GM23338 (cell line): ENCODE measurements at regions not wholly inside any gene's neighbourhood (a gene's known extent, or its start where the extent isn't known, plus 50 kb on each side); places are given as distances from the start of the nearest gene placed in this dataset.

Experiments
- ATAC-seq: fragments of 200-7000 bp; cut with Tn5 transposase; 3 replicates; pipeline ENCODE4 v1.9.1; 2020
- DNase-seq: peaks from one replicate; pipeline ENCODE4 v3.0.0-alpha.2; 2015; ENCODE audit warnings: low spot score
- H2AFZ ChIP-seq: fragments of 200-600 bp; sonication (generic); 2 replicates; pipeline ENCODE4 v1.8.0; 2016; ENCODE audit warnings: antibody characterized with exemption, mild to moderate bottlenecking, moderate library complexity
- H3F3A ChIP-seq: fragments of 200-600 bp; sonication (generic); replicated peaks from 2 replicates; pipeline ENCODE4 v1.8.0; 2017; ENCODE audit warnings: antibody characterized with exemption, mixed run types, low read depth
- H3K27ac ChIP-seq: fragments of 200-600 bp; sonication (generic); 2 replicates; pipeline ENCODE4 v1.6.1; 2016; ENCODE audit warnings: low read depth
- H3K27me3 ChIP-seq: fragments of 200-600 bp; sonication (generic); 2 replicates; pipeline ENCODE4 v1.8.0; 2016; ENCODE audit warnings: mild to moderate bottlenecking, mixed run types, moderate library complexity; ENCODE audit not compliant: insufficient read depth
- H3K36me3 ChIP-seq: fragments of 200-600 bp; sonication (generic); 2 replicates; pipeline ENCODE4 v1.8.0; 2016; ENCODE audit warnings: mild to moderate bottlenecking; ENCODE audit not compliant: insufficient read depth
- H3K4me1 ChIP-seq: fragments of 200-600 bp; sonication (generic); 2 replicates; pipeline ENCODE4 v1.8.0; 2016; ENCODE audit warnings: mild to moderate bottlenecking, moderate library complexity; ENCODE audit not compliant: insufficient read depth
- H3K4me2 ChIP-seq: fragments of 200-600 bp; sonication (generic); 2 replicates; pipeline ENCODE4 v1.7.1; 2017; ENCODE audit warnings: mixed run types
- H3K4me3 ChIP-seq: fragments of 200-600 bp; sonication (generic); 2 replicates; pipeline ENCODE4 v1.6.1; 2016; ENCODE audit warnings: mixed run types
- H3K79me2 ChIP-seq: fragments of 200-600 bp; sonication (generic); replicated peaks from 2 replicates; pipeline ENCODE4 v1.8.0; 2017; ENCODE audit warnings: mild to moderate bottlenecking; ENCODE audit not compliant: insufficient read depth
- H3K9me2 ChIP-seq: fragments of 200-600 bp; sonication (generic); 2 replicates; pipeline ENCODE4 v1.8.0; 2017; ENCODE audit not compliant: insufficient read depth
- H4K20me1 ChIP-seq: fragments of 200-600 bp; sonication (generic); replicated peaks from 2 replicates; pipeline ENCODE4 v1.8.0; 2017; ENCODE audit warnings: mild to moderate bottlenecking; ENCODE audit not compliant: insufficient read depth
- H3K27ac Mint-ChIP-seq: 2 replicates; pipeline ENCODE4 v1.8.0; 2020; ENCODE audit warnings: inconsistent platforms, mild to moderate bottlenecking, moderate library complexity, mixed read lengths
- H3K27me3 Mint-ChIP-seq: 3 replicates; pipeline ENCODE4 v1.8.0; 2022; ENCODE audit warnings: low read depth, mild to moderate bottlenecking, moderate library complexity, mixed read lengths, inconsistent platforms; ENCODE audit not compliant: insufficient read depth, poor library complexity
- H3K36me3 Mint-ChIP-seq: 3 replicates; pipeline ENCODE4 v1.8.0; 2021; ENCODE audit warnings: low read depth, mild to moderate bottlenecking, inconsistent platforms, moderate library complexity, mixed read lengths
- H3K4me1 Mint-ChIP-seq: 3 replicates; pipeline ENCODE4 v1.8.0; 2020; ENCODE audit warnings: mild to moderate bottlenecking, inconsistent platforms, mixed read lengths
- H3K4me3 Mint-ChIP-seq: 3 replicates; pipeline ENCODE4 v1.8.0; 2021; ENCODE audit warnings: moderate library complexity, mild to moderate bottlenecking, inconsistent platforms, mixed read lengths
- H3K9me3 Mint-ChIP-seq: 3 replicates; pipeline ENCODE4 v1.8.0; 2020; ENCODE audit warnings: moderate library complexity, mild to moderate bottlenecking, inconsistent platforms, mixed read lengths
- CREB1 ChIP-seq: fragments of 250-450 bp; sonication (Bioruptor Pico); IDR thresholded peaks from 2 replicates; pipeline ENCODE4 v1.5.0; 2020; ENCODE audit warnings: low read depth, mild to moderate bottlenecking, moderate library complexity
- EZH2 ChIP-seq: fragments of 200-600 bp; sonication (generic); IDR thresholded peaks from one replicate; pipeline ENCODE4 v1.8.0; 2017; ENCODE audit warnings: antibody characterized with exemption, mild to moderate bottlenecking, low read depth; ENCODE audit not compliant: unreplicated experiment
- EZH2phosphoT487 ChIP-seq: fragments of 200-600 bp; sonication (generic); IDR thresholded peaks from one replicate; pipeline ENCODE4 v1.8.1; 2018; ENCODE audit warnings: antibody characterized with exemption; ENCODE audit not compliant: unreplicated experiment
- JUNB ChIP-seq: IDR thresholded peaks from one replicate; pipeline ENCODE4 v1.6.1; 2016; ENCODE audit warnings: antibody characterized with exemption; ENCODE audit not compliant: unreplicated experiment
- NANOG ChIP-seq: IDR thresholded peaks from 2 replicates; pipeline ENCODE4 v1.6.1; 2016; ENCODE audit warnings: antibody characterized with exemption, borderline replicate concordance
- POLR2AphosphoS5 ChIP-seq: IDR thresholded peaks from 2 replicates; pipeline ENCODE4 v1.6.1; 2016; ENCODE audit warnings: antibody characterized with exemption, low read depth
- STAT1 ChIP-seq: IDR thresholded peaks from one replicate; pipeline ENCODE4 v1.6.1; 2016; ENCODE audit warnings: antibody characterized with exemption; ENCODE audit not compliant: unreplicated experiment
- ZNF114 ChIP-seq: fragments of 250-450 bp; sonication (Bioruptor Pico); IDR thresholded peaks from 2 replicates; pipeline ENCODE4 v1.5.0; 2020; ENCODE audit warnings: mild to moderate bottlenecking, moderate library complexity
- ZNF331 ChIP-seq: fragments of 250-450 bp; sonication (Bioruptor Pico); IDR thresholded peaks from 2 replicates; pipeline ENCODE4 v1.5.0; 2020; ENCODE audit warnings: low read depth, mild to moderate bottlenecking, moderate library complexity
- ZNF462 ChIP-seq: fragments of 250-450 bp; sonication (Bioruptor Pico); IDR thresholded peaks from 2 replicates; pipeline ENCODE4 v1.5.0; 2020; ENCODE audit warnings: mild to moderate bottlenecking, moderate library complexity
- TF ChIP-seq, protein P1 (sequence below): IDR thresholded peaks from 2 replicates; pipeline ENCODE4 v1.6.1; 2016; ENCODE audit warnings: antibody characterized with exemption
- TF ChIP-seq, protein P2 (sequence below): IDR thresholded peaks from one replicate; pipeline ENCODE4 v1.6.1; 2018; ENCODE audit warnings: antibody characterized with exemption; ENCODE audit not compliant: unreplicated experiment
- TF ChIP-seq, protein P3 (sequence below), 2 experiments: fragments of 200-600 bp in 1 of 2; sonication (generic) in 1 of 2; conservative IDR thresholded peaks; 2 replicates each; pipeline versions ENCODE4 v1.5.1 to v1.6.1; 2016 to 2017; ENCODE audit warnings: antibody characterized with exemption in 2 of 2, low read depth in 2 of 2, mild to moderate bottlenecking in 2 of 2, moderate library complexity in 1 of 2

DNA sequence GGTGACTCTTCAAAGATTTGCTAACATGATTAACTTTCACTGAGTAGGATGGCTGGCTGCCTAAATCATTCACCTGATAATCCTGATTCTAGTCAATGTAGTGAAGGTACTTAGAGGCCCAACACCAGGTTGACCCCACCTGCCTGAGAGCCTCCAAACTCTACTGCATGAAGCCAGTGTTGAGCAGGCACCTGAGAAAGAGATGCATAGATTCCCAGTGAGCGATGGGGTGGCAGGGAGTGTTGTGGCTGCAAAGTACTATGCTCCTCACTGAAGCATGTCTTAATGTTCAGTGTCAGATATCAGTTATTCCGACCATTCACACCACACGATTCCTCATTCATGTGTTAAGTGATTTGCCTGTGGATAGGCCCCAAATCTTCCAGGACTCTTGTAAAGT lies 804.4 kb downstream of the TLE4 start:
- H3F3A ChIP-seq: no peaks in the 10 kb centered on the region
- Mint-ChIP-seq H3K4me1 (peaks cover 36% of the 10 kb centered on the region), H3K4me3 (no peak overlapping the region)

More for the DNA sequence above, 804.4 kb downstream of the TLE4 start:
- no peaks in the 10 kb centered on the region for H4K20me1 ChIP-seq
- no peaks in the 10 kb centered on the region for H3K36me3 ChIP-seq
- no peak overlapping the region for H2AFZ ChIP-seq
- no peak overlapping the region for H3K4me2 ChIP-seq
- peaks cover 36% of the 10 kb centered on the region for H3K4me1 ChIP-seq
- no peak overlapping the region for H3K27ac Mint-ChIP-seq
- no peaks in the 10 kb centered on the region for H3K36me3 Mint-ChIP-seq
- ATAC-seq (peak; percentile 54), DNase-seq (no peak)
- no peak for TF ChIP-seq ZNF331
- TF ChIP-seq STAT1: no peak
- no peak for TF ChIP-seq EZH2
- TF ChIP-seq EZH2phosphoT487: no peak
- no peak for TF ChIP-seq CREB1
- TF ChIP-seq ZNF114 (CRISPR knock-in tag): no peak
- TF ChIP-seq, protein P1, sequence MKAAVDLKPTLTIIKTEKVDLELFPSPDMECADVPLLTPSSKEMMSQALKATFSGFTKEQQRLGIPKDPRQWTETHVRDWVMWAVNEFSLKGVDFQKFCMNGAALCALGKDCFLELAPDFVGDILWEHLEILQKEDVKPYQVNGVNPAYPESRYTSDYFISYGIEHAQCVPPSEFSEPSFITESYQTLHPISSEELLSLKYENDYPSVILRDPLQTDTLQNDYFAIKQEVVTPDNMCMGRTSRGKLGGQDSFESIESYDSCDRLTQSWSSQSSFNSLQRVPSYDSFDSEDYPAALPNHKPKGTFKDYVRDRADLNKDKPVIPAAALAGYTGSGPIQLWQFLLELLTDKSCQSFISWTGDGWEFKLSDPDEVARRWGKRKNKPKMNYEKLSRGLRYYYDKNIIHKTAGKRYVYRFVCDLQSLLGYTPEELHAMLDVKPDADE: no peak
- TF ChIP-seq, protein P2, sequence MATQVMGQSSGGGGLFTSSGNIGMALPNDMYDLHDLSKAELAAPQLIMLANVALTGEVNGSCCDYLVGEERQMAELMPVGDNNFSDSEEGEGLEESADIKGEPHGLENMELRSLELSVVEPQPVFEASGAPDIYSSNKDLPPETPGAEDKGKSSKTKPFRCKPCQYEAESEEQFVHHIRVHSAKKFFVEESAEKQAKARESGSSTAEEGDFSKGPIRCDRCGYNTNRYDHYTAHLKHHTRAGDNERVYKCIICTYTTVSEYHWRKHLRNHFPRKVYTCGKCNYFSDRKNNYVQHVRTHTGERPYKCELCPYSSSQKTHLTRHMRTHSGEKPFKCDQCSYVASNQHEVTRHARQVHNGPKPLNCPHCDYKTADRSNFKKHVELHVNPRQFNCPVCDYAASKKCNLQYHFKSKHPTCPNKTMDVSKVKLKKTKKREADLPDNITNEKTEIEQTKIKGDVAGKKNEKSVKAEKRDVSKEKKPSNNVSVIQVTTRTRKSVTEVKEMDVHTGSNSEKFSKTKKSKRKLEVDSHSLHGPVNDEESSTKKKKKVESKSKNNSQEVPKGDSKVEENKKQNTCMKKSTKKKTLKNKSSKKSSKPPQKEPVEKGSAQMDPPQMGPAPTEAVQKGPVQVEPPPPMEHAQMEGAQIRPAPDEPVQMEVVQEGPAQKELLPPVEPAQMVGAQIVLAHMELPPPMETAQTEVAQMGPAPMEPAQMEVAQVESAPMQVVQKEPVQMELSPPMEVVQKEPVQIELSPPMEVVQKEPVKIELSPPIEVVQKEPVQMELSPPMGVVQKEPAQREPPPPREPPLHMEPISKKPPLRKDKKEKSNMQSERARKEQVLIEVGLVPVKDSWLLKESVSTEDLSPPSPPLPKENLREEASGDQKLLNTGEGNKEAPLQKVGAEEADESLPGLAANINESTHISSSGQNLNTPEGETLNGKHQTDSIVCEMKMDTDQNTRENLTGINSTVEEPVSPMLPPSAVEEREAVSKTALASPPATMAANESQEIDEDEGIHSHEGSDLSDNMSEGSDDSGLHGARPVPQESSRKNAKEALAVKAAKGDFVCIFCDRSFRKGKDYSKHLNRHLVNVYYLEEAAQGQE: no peak
- TF ChIP-seq NANOG: no peak
- no peak for TF ChIP-seq JUNB
- TF ChIP-seq, protein P3, sequence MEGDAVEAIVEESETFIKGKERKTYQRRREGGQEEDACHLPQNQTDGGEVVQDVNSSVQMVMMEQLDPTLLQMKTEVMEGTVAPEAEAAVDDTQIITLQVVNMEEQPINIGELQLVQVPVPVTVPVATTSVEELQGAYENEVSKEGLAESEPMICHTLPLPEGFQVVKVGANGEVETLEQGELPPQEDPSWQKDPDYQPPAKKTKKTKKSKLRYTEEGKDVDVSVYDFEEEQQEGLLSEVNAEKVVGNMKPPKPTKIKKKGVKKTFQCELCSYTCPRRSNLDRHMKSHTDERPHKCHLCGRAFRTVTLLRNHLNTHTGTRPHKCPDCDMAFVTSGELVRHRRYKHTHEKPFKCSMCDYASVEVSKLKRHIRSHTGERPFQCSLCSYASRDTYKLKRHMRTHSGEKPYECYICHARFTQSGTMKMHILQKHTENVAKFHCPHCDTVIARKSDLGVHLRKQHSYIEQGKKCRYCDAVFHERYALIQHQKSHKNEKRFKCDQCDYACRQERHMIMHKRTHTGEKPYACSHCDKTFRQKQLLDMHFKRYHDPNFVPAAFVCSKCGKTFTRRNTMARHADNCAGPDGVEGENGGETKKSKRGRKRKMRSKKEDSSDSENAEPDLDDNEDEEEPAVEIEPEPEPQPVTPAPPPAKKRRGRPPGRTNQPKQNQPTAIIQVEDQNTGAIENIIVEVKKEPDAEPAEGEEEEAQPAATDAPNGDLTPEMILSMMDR (conservative IDR thresholded peaks at IDR 0.05; ENCODE audit: low read depth in 2 of 2): no peak
- no peak for TF ChIP-seq POLR2AphosphoS5
- TF ChIP-seq ZNF462 (CRISPR knock-in tag): no peak
- H3K27ac ChIP-seq: no peak overlapping the region
- H3K27me3 Mint-ChIP-seq: no peaks in the 10 kb centered on the region
- no peaks in the 10 kb centered on the region for H3K9me2 ChIP-seq
- H3K4me3 ChIP-seq: no peak overlapping the region
- no peaks in the 10 kb centered on the region for H3K27me3 ChIP-seq
- H3K9me3 Mint-ChIP-seq: no peaks in the 10 kb centered on the region
- H3K79me2 ChIP-seq: no peaks in the 10 kb centered on the region
